HTR-8/SVneo (cell line): ENCODE measurements at regions not wholly inside any gene's neighbourhood (a gene's known extent, or its start where the extent isn't known, plus 50 kb on each side); places are given as distances from the start of the nearest gene placed in this dataset.
A peak's percentile ranks its signal among the peaks of the same experiment; 100 is the strongest.

Experiments used
- DNase-seq: peaks from one replicate; pipeline ENCODE4 v3.0.0; 2011; ENCODE audit warnings: low spot score, mixed read lengths; ENCODE audit not compliant: insufficient read length
- FAIRE-seq: peaks from 2 replicates; lab custom pipeline; 2011; peaks lifted over from hg19 to GRCh38; lab: Jason Lieb, UNC

GRCh38 chr20:57911512-57912226 is 201.9 kb upstream of the PMEPA1 start:
- DNase-seq (no peak), FAIRE-seq (peak; percentile 74)

GRCh38 chr20:57910716-57911115 is 200.9 kb upstream of the PMEPA1 start:
- DNase-seq: no peak
- FAIRE-seq: peak; percentile 93

GRCh38 chr20:57909763-57910331 is 200.0 kb upstream of the PMEPA1 start:
- FAIRE-seq: peak; percentile 94
- no peak for DNase-seq

- DNase-seq (no peak), FAIRE-seq (peak; percentile 75)
Measured at GRCh38 chr20:57908704-57909630, 199.2 kb upstream of the PMEPA1 start.

- FAIRE-seq (peak; percentile 81), DNase-seq (no peak)
Measured at GRCh38 chr20:57908226-57908625, 198.4 kb upstream of the PMEPA1 start.

- peak; percentile 86 for FAIRE-seq
- DNase-seq: no peak
Measured at GRCh38 chr20:57907131-57908000, 197.6 kb upstream of the PMEPA1 start.

- no peak for FAIRE-seq
Measured at GRCh38 chr20:57905448-57905847, 195.6 kb upstream of the PMEPA1 start.

GRCh38 chr20:57904314-57905105 is 194.7 kb upstream of the PMEPA1 start:
- DNase-seq (no peak), FAIRE-seq (peak; percentile 88)

More at GRCh38 chr20:57905448-57905847, 195.6 kb upstream of the PMEPA1 start:
- DNase-seq: no peak

GRCh38 chr20:57902473-57902872 is 192.7 kb upstream of the PMEPA1 start:
- DNase-seq: peak; percentile 79
- no peak for FAIRE-seq

- DNase-seq: no peak
- peak; percentile 95 for FAIRE-seq
Measured at GRCh38 chr20:57901526-57901925, 191.7 kb upstream of the PMEPA1 start.

- FAIRE-seq (peak; percentile 77), DNase-seq (no peak)
Measured at GRCh38 chr20:57900226-57900905, 190.6 kb upstream of the PMEPA1 start.

- FAIRE-seq: peak; percentile 84
Measured at GRCh38 chr20:57899554-57899953, 189.7 kb upstream of the PMEPA1 start.

GRCh38 chr20:57898332-57898731 is 188.5 kb upstream of the PMEPA1 start:
- FAIRE-seq (peak; percentile 91), DNase-seq (no peak)

More at GRCh38 chr20:57899554-57899953, 189.7 kb upstream of the PMEPA1 start:
- DNase-seq: no peak

- no peak for DNase-seq
- FAIRE-seq: no peak
Measured at GRCh38 chr20:57897891-57898290, 188.1 kb upstream of the PMEPA1 start.

- FAIRE-seq (no peak), DNase-seq (no peak)
Measured at GRCh38 chr20:57897156-57897874, 187.5 kb upstream of the PMEPA1 start.

- peak; percentile 65 for FAIRE-seq
Measured at GRCh38 chr20:57896563-57896962, 186.7 kb upstream of the PMEPA1 start.

GRCh38 chr20:57896017-57896416 is 186.2 kb upstream of the PMEPA1 start:
- no peak for DNase-seq
- FAIRE-seq: no peak

More at GRCh38 chr20:57896563-57896962, 186.7 kb upstream of the PMEPA1 start:
- DNase-seq: no peak
